GF-D8 (cell line): ENCODE measurements at regions not wholly inside any gene's neighbourhood (a gene's known extent, or its start where the extent isn't known, plus 50 kb on each side); places are given as distances from the start of the nearest gene placed in this dataset.

Experiments used
- DNase-seq: peaks from one replicate; lab custom pipeline; 2025; lab: John Stamatoyannopoulos, UW

DNA sequence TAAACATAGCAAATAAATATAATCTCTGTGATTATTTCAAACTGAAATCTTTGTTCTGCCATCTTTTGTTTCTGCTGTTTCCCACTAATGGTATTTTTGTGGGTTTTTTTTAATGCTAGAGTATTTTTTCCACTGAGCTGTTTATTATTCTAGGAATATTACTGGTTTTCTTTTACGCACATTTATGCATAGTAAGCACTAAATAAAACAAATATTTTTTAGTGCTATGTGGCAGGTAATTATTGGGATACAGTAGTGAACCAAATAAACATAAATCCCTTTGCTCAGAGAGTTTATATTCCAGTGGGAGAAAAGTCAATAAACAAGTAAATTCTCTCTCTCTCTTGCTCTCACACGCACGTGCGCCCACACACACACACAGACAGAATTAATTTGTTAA lies 397.4 kb downstream of the PRDM5 start:
- no peak for DNase-seq

DNA sequence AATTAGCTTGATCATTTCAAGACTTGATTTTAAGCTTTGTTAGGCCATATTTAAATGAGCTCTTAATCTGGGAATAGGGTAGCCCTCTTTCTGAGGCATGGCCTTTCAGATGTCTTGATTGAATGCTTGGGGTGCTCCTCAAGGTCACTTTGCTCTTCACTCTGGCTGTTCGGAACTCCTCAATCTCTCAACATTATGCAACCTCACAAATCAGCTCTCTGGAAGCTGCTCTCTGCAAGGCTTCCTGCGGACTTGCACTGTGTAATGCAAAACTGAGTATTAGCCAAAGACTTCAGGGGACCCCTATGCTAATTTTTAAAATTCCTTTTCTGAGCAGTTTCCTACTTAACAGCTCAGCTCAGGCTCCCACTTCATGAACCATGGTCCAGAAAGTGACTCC lies 398.3 kb downstream of the PRDM5 start:
- no peak for DNase-seq

DNA sequence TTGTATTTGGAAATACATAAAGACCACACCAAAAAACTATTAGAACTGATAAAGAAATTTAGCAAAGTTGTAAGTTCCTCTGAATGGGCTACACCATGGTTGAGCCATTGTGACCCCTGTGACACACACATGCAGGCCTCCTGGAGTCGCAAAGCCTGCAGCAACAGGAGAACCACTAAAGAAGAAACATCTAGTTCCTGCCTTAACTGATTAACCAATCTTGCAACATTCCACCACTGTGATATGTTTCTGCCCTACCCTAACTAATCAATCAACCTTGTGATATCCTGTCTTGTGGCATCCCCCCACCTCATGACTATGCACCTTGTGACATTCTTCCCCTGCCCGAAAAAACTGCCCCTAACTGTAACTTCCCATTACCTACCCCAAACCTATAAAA lies 401.8 kb downstream of the PRDM5 start:
- DNase-seq = no peak

DNA sequence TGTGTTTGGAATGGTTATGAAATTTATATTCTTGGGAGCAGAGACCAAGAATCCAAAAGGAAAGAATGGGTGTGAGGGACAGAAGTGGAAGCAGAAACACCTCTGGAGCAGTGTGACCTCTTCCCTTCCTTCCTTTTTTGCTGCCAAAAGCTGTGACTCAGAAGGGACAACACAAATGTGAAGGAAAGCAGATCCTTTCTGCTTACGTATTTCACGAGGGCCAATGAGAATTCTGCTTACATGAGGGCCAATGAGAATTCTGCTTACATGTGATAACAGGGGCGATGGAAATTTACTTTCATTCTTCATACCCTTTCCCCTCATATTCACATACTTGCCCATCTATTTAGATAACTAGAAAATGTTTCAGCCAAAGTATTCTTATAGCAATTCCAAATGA lies 404.6 kb downstream of the PRDM5 start:
- no peak for DNase-seq

- DNase-seq = no peak
These were observed 412.8 kb downstream of the PRDM5 start for GRCh38 chr4:120509719-120510118.

DNA sequence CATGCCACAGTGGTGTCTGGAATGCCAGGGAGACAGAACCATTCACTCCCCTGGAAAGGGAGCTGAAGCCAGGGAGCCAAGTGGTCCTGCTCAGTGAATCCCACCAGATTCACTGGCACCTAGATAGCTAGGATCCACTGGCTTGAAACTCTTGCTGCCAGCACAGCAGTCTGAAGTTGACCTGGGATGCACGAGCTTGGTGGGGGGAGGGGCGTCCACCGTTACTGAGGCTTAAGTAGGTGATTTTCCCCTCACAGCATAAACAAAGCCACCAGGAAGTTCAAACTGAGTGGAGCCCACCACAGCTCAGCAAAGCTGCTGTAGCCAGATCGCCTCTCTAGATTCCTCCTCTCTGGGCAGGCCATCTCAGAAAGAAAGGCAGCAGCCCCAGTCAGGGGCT lies 413.3 kb downstream of the PRDM5 start:
- no peak for DNase-seq

DNA sequence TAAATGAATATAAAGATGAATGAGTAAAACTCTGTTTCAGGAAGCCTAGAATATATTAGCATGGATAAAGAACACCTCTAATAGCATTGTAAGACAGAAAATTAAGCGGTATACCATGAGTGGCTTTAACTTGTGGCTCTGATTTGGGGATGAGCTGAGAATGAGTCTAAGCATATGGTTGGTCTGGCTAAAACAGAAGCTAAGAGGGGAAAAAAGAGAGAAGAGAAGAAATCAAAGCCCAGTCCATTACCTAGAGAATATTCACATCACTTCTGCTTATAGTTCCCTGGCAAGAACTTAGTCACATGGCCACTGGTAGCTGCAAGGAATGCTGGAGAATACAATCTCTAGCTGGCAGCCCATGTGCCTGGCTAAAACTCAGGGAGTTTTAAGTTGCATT lies 414.5 kb downstream of the PRDM5 start:
- no peak for DNase-seq

GRCh38 chr4:120506536-120506935 lies 416.0 kb downstream of the PRDM5 start:
- DNase-seq = no peak

DNA sequence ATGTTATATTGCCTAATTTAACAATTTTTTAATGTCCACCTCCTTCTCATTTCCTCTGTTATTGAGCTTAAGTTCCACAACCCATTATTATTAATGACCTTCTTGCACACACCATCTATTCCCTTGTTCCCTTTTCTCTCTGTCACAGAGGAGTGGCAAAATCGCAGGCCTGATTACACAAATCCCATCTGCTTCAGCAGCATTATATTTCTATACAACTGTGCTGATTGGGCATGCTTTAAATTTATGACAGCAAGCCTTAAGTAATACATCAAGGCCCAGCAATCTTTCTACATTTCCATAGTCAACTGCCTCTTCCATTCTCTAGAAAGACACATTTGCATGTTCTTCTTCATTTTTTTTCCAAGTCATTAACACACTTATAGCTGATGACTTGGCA lies 423.8 kb downstream of the PRDM5 start:
- no peak for DNase-seq

GRCh38 chr4:120491481-120491880 lies 424.8 kb upstream of the MAD2L1 start:
- DNase-seq = no peak

DNA sequence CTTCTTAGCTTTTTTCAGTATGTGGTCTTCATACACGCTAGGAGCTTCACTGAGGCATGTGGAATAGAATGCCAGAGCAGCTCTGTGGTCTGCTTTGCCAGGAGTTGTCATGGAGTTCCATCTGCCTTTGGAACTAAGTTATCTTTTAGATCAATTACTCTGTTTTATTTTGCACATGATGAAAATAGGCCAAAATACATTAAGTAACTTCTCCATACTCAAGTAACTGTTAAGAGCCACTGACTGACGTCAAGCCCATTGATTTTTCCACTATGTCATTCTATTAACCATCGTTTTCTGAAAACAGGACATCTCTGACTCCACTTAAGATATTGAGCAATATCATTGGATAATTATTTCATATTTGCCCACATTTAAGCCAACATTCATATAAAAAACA lies 415.1 kb upstream of the MAD2L1 start:
- DNase-seq = no peak

DNA sequence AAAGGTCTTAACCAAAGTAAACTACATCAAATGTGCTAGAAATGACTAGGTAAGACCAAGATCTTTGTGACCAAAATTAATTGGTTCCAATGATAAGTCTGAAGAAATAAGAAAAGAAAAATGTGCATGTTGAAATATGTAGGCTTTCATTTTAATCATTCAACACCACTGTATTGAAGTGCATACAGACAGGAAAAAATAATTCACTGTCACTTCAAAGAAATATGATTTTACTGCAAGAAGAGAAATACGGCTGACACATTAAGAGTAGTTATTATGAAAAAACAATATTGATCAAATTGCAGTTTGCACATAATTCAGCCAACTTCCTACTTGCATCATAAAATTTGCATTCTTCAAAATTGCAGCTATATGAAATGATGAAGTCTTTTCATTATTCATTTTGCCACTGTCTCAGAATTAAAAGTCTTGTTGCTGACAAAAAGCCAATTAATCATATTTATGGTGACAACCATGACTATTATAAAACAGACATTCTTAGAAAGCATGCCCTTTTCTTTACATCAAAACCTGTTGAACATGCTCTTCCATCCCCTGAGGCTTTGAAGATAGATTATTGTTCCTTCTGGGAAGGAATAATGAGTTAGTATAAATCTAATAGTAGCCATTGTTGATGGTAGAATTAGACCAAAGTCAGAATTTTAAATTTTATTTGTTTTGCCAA lies 405.9 kb upstream of the MAD2L1 start:
- no peak for DNase-seq

GRCh38 chr4:120466429-120466828 lies 399.8 kb upstream of the MAD2L1 start:
- DNase-seq = no peak

GRCh38 chr4:120454788-120455187 lies 388.1 kb upstream of the MAD2L1 start:
- DNase-seq = no peak

DNA sequence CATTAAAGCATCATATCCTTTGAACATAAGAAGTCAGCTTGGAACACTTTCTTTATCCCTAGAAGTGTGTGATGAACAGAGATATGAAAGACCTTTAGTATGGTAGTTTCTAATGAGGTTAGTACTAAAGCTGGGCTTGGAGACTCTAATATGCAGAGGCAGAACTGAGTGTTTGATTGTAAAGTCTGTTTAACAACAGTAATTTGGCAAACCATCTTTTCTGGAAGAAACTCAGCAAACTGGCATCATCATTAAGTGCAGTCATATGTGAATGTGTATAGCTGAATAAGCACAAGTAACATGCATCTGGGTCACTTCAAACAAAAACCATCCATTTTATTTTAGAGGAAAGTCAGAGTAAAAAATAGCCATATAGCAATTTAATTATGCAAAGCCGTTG lies 385.9 kb upstream of the MAD2L1 start:
- DNase-seq = no peak

GRCh38 chr4:120452001-120452400 lies 385.4 kb upstream of the MAD2L1 start:
- no peak for DNase-seq

DNA sequence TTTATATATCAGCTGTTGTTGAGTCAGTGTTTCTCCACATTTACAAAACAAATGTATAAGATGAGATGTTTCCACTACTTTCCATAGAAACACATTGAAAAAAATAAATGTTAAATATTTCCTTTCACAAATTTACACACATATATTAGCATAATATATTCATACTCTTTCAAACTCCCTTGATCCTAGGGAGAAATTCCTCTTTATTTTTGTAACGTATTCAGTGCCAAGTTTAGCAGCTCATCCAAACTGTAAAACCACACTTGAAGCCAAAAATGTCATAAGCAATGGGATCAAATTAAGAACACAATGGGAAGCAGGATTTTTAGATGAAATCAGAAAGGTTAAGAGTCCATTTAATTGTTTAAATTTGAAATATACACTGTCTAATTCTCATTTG lies 381.1 kb upstream of the MAD2L1 start:
- no peak for DNase-seq

GRCh38 chr4:120446051-120446567 lies 379.5 kb upstream of the MAD2L1 start:
- DNase-seq = no peak

GRCh38 chr4:120445186-120445585 lies 378.5 kb upstream of the MAD2L1 start:
- DNase-seq = no peak

- DNase-seq = no peak
These were observed 376.5 kb upstream of the MAD2L1 start for GRCh38 chr4:120443116-120443515.

DNA sequence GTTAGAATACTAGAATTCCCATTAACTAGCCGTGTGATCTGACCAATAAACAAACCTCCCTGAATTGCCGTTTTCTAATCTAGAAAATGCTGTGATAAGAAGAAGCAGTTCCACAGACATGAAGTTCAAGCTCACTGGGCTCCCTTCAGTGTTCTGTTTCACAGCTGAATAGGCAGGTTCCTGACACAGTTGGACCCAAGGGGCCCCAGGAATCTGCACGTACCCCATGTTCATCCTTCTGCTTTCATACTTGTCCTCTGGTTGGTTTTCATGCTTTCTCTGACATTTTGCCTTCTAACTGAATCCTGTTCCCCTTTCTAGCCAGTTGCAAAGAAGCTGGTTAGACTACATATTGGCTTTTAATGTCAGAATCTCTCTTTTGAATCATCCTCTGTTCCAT lies 374.1 kb upstream of the MAD2L1 start:
- DNase-seq = no peak

- no peak for DNase-seq
These were observed 368.5 kb upstream of the MAD2L1 start for GRCh38 chr4:120435179-120435578.

DNA sequence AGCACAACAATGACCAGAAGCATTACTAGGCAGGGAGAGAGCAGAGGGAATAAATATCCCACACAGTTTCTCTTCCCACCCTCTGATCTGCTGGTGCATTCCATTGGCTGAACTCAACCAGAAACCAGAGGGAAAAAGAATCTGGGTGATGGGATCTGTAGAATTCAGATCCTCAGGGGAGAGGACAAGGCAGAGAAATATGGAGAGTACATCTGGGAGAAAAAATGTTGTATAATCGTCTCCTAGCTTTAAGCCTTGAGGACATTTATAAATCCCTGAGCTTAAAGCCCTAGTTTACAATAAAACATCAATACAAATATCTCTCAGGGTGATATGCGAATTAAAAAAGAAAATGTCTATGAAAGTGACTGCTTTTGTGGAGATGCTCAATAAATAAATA lies 368.1 kb upstream of the MAD2L1 start:
- DNase-seq = no peak

DNA sequence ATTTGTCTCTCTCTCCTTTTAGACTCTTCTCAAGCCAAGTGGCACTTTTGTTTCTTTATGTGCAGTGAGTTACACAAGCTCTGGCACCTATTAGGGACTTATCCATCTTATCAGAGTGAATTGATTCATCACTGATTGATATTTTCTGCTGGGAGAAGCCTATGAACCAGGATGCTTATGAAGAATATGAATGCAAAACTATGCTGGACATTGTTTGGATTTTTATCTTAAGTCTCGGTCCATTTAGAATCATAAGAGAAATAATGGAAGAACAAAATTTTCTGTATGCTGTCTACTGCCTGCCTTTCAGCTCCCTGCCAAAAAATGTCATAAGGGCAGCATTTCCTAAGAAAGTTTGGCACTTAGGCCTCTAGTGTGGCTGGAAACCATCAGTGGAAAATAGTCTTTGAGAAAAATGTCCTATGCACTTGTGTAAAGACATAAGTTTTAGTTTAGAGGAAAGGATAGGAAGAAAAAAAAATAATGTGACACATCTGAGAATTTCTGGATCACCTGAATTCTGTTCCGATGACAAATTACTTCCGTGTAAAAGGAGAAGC lies 365.7 kb upstream of the MAD2L1 start:
- DNase-seq = no peak
